Transverse colon (tissue), 4 donors: ENCODE measurements at regions not wholly inside any gene's neighbourhood (a gene's known extent, or its start where the extent isn't known, plus 50 kb on each side); places are given as distances from the start of the nearest gene placed in this dataset.
A peak's percentile ranks its signal among the peaks of the same experiment; 100 is the strongest.

Experiments
- DNase-seq: peaks from one replicate; pipeline ENCODE4 v3.0.0-alpha.2; 2019
- H3K27ac ChIP-seq, 4 donors: fragments of 200-600 bp; sonication (generic); 2 replicates each; pipeline ENCODE4 v1.5.1; 2016 to 2018; ENCODE audit warnings: inconsistent platforms in 4 of 4
- H3K27me3 ChIP-seq: fragments of 200-600 bp; sonication (generic); 2 replicates; pipeline ENCODE4 v1.5.1; 2017; ENCODE audit warnings: inconsistent platforms
- H3K36me3 ChIP-seq, 4 donors: fragments of 200-600 bp; sonication (generic); 2 replicates each; pipeline ENCODE4 v1.5.1; 2017 to 2019; ENCODE audit warnings: inconsistent platforms in 4 of 4
- H3K4me1 ChIP-seq, 4 donors: fragments of 200-600 bp; sonication (generic); 2 replicates each; pipeline ENCODE4 v1.5.1; 2017 to 2020; ENCODE audit warnings: inconsistent platforms in 4 of 4
- H3K4me3 ChIP-seq, 4 donors: fragments of 200-600 bp; sonication (generic); 1 replicate in 1 of 4; 2 replicates in 3 of 4; pipeline versions ENCODE4 v1.5.1 to v1.6.1; 2017 to 2019; ENCODE audit warnings: inconsistent platforms in 4 of 4
- H3K9me3 ChIP-seq, 2 donors: fragments of 200-600 bp; sonication (generic); 2 replicates each; pipeline ENCODE4 v1.5.1; 2017 to 2019; ENCODE audit warnings: inconsistent platforms in 2 of 2
- EP300 ChIP-seq: sonication (generic); formaldehyde crosslinking; IDR thresholded peaks from one replicate; pipeline ENCODE4 v1.6.1; 2017; ENCODE audit warnings: antibody characterized with exemption, low read depth
- POLR2A ChIP-seq: fragments of 450-650 bp; IDR thresholded peaks from one replicate; pipeline ENCODE4 v1.6.1; 2016; ENCODE audit warnings: antibody characterized with exemption, mild to moderate bottlenecking, moderate library complexity
- POLR2AphosphoS5 ChIP-seq, 3 donors: sonication (generic); formaldehyde crosslinking; IDR thresholded peaks; one replicate each; pipeline ENCODE4 v1.6.1; 2016; ENCODE audit warnings: antibody characterized with exemption in 3 of 3
- WGBS, 2 donors: methylation state at CpG; one replicate each; pipeline ENCODE4 v1.1.5; 2018; ENCODE audit warnings: low coverage in 1 of 2; 5-methylcytosine and 5-hydroxymethylcytosine counted together
- in situ Hi-C, 4 donors: fragments of 200-750 bp; cut with MboI; loops; one replicate each; pipeline versions ENCODE4 v1.15.0 to v1.15.1; 2017; ENCODE audit warnings: low sequenced_read_pairs in 3 of 4, low pct_ligation_motif_present in 1 of 4, low pct_unique_long_range_greater_than_20kb in 1 of 4
- intact Hi-C: fragments of 100-400 bp; cut with DNase I; formaldehyde crosslinking; loops from one replicate; pipeline ENCODE4 v1.15.1; 2023; ENCODE audit warnings: low total_unique reads
- TF ChIP-seq, protein P1 (sequence below), 5 experiments: fragments of 200-600 bp in 3 of 5; fragments of 450-650 bp in 2 of 5; sonication (generic) in 3 of 5; IDR thresholded peaks; 1 replicate in 2 of 5; 2 replicates in 3 of 5; pipeline ENCODE4 v1.5.1; 2016 to 2017; ENCODE audit warnings: antibody characterized with exemption in 5 of 5, inconsistent platforms in 3 of 5, mild to moderate bottlenecking in 2 of 5, moderate library complexity in 1 of 5

DNA sequence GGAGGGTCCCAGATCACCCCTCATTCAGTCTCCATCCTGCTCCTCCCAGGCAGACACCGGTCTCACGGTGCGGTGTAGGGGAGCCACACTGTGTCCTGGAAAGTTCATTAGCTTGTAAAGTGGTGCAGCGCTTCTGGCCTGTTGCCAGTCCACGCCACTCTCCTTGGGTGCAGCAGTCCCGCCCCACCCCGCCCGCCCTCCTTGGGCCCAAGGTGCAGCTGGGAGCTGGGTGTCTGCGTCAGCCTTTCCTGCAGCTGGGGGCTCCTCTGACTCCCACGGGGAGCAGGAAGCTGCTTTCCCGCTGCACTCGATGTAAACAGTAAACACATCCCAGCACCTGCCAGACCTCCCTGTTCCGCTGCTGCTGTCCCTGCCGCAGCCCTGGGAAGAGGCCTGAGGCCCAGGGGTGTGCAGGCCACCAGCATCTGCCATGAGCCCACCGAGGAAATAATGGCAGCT, 53.8 kb upstream of the ASB18 start:
- Histone ChIP-seq H3K9me3 (no peaks in the 10 kb centered on the region), H3K36me3 (no peaks in the 10 kb centered on the region), H3K4me3 (no peak overlapping the region), H3K4me1 (peaks cover 0 to 6% (median 1%) of the 10 kb centered on the region in 4 donors), H3K27me3 (no peaks in the 10 kb centered on the region), H3K27ac (no peak overlapping the region)
- intact Hi-C loops = no loop called here
- in situ Hi-C loops = no loop called here
- WGBS, 2 donors = 33% methylated on average over 14 of the region's 15 CpGs; no CpG with 5 or more reads in 1 of the 2 donors
- TF ChIP-seq POLR2A = no peak
- no peak for TF ChIP-seq POLR2AphosphoS5 (IDR thresholded peaks at IDR 0.05)
- TF ChIP-seq, protein P1, sequence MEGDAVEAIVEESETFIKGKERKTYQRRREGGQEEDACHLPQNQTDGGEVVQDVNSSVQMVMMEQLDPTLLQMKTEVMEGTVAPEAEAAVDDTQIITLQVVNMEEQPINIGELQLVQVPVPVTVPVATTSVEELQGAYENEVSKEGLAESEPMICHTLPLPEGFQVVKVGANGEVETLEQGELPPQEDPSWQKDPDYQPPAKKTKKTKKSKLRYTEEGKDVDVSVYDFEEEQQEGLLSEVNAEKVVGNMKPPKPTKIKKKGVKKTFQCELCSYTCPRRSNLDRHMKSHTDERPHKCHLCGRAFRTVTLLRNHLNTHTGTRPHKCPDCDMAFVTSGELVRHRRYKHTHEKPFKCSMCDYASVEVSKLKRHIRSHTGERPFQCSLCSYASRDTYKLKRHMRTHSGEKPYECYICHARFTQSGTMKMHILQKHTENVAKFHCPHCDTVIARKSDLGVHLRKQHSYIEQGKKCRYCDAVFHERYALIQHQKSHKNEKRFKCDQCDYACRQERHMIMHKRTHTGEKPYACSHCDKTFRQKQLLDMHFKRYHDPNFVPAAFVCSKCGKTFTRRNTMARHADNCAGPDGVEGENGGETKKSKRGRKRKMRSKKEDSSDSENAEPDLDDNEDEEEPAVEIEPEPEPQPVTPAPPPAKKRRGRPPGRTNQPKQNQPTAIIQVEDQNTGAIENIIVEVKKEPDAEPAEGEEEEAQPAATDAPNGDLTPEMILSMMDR (IDR thresholded peaks at IDR 0.05) = no peak
- TF ChIP-seq EP300 = no peak
- peak; percentile 67 for DNase-seq

DNA sequence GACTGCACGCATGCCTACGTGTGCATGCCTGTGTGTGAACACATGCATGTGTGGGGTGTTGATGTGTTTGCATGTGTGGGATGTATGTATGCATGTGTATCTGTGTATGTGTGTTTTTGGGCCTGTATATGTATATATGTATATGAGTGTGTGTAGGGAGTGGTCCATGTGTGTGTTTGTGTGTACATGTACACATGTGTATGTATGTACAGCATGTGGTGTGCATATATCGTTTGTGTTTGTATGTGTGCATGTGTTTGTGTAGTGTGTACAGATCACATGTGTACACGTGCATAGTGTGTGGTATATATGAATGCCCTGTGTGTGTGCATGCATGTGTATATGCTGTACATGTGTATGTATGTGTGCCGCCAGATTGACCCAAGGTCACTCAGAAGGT, 54.2 kb upstream of the ASB18 start:
- Histone ChIP-seq H3K9me3 (no peaks in the 10 kb centered on the region), H3K4me1 (peaks cover 0 to 6% (median 1%) of the 10 kb centered on the region in 4 donors), H3K4me3 (no peak overlapping the region), H3K36me3 (no peaks in the 10 kb centered on the region), H3K27ac (no peak overlapping the region), H3K27me3 (no peaks in the 10 kb centered on the region)
- intact Hi-C loops = no loop called here
- WGBS, 2 donors = 78 to 88% methylated on average over 2 to 4 of the region's 5 CpGs
- TF ChIP-seq POLR2AphosphoS5 (IDR thresholded peaks at IDR 0.05) (no peak), POLR2A (no peak), EP300 (no peak)
- TF ChIP-seq, protein P1 (IDR thresholded peaks at IDR 0.05) = no peak
- no peak for DNase-seq
- in situ Hi-C loops = no loop called here

DNA sequence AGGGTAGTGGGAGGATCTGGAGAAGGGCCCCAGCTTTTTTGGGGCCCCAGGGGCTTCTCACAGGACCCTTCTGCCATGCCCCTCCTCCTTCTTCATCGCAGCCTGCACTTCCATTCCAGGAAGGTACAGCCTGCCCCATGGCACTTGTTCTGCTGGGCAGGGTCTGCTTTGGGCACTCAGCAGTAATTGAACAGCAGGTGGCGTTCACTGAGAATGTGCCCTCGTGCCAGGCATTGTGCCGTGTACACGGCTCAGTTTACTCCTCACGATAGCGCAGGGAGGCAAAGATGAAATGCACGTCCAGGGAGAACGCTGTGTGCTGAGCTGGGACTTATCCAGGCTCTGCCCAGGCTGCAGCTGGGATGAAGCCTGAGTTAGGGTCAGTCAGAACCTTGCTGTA, 54.8 kb upstream of the ASB18 start:
- Histone ChIP-seq H3K36me3 (no peaks in the 10 kb centered on the region), H3K4me3 (no peak overlapping the region), H3K9me3 (no peaks in the 10 kb centered on the region), H3K27ac (no peak overlapping the region), H3K27me3 (no peaks in the 10 kb centered on the region), H3K4me1 (peaks cover 0 to 6% (median 1%) of the 10 kb centered on the region in 4 donors)
- 91% methylated on average over 9 of the region's 9 CpGs; no CpG with 5 or more reads in 1 of the 2 donors for WGBS, 2 donors
- DNase-seq = no peak
- TF ChIP-seq POLR2A (no peak), POLR2AphosphoS5 (IDR thresholded peaks at IDR 0.05) (no peak), EP300 (no peak)
- TF ChIP-seq, protein P1 (IDR thresholded peaks at IDR 0.05) = no peak
- in situ Hi-C loops = no loop called here
- intact Hi-C loops = no loop called here

DNA sequence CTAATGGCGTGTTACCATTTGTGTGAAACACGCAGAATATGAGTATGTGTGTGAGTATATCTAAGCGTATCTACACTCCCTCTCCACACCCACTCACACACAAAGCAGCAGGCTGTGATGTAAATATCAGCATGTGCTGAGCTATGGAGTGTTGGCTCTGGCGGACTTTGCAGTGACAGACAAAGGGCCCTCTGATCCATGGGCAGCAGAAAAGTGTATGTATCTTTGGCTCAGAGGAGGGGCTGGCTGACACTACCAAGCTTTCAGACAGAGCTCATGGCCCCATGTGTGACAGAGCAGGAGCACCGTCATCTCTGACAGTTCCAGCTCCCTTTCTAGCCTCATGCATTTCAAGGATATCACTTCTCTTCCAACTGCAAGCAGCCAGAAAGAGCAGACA, 57.2 kb upstream of the ASB18 start:
- 80 to 91% methylated on average over 3 to 5 of the region's 5 CpGs for WGBS, 2 donors
- Histone ChIP-seq H3K4me1 (peaks cover 0 to 6% (median 1%) of the 10 kb centered on the region in 4 donors), H3K27ac (no peak overlapping the region), H3K9me3 (no peaks in the 10 kb centered on the region), H3K4me3 (no peak overlapping the region), H3K36me3 (no peaks in the 10 kb centered on the region), H3K27me3 (no peaks in the 10 kb centered on the region)
- in situ Hi-C loops (no loop called here), intact Hi-C loops (no loop called here)
- TF ChIP-seq POLR2AphosphoS5 (IDR thresholded peaks at IDR 0.05) (no peak), EP300 (no peak), POLR2A (no peak)
- TF ChIP-seq, protein P1 (IDR thresholded peaks at IDR 0.05) = no peak
- no peak for DNase-seq
